ENCODE measurements at regions not wholly inside any gene's neighbourhood (a gene's known extent, or its start where the extent isn't known, plus 50 kb on each side); places are given as distances from the start of the nearest gene placed in this dataset.

DNA sequence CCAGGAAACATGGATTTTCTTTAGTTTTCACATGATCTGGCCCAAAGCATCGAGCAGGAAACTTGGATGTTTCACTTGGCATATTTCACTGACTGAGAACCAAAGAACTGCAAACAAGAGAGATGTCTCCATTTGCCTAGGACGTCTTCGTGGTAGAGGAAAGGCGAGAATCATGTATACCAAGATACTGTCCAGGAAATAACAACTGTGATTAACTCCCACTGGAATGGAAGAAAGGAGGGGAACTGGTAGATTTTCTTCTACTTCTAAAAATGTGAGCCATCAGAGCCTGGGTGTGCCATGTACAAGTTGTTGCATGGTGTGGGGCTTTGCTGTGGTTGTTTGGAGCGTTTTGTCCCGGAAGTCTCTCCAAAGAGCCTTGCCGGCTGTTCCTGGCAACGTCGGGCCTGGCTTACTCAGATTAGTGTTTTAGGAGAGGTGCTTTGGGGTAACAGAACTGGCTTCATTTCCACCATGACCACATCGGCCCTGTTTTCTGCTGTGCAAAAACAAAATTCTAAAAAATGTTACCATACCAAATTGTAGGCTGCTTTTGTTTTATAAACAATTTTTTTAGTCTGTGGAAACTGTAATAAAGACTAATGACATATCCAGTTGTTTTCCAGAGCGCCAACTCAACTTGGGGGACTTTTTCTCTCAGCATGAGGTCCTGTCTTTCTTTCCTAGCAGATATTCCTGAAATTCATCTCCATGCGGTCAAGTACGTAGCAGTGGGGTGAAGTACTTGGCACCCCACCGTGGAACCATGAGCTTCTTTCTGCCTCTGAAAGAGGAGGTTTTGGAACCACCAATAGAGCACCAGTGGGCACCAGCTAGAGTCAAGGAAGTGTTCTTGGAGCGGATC, 118.3 kb downstream of the TM2D1 start:
- intact Hi-C loops (cut with DNase I), result no loop called here
- 83 to 86% methylated on average over 15 of the region's 15 CpGs for WGBS, 2 donors
- peak; percentile 94 for DNase-seq

DNA sequence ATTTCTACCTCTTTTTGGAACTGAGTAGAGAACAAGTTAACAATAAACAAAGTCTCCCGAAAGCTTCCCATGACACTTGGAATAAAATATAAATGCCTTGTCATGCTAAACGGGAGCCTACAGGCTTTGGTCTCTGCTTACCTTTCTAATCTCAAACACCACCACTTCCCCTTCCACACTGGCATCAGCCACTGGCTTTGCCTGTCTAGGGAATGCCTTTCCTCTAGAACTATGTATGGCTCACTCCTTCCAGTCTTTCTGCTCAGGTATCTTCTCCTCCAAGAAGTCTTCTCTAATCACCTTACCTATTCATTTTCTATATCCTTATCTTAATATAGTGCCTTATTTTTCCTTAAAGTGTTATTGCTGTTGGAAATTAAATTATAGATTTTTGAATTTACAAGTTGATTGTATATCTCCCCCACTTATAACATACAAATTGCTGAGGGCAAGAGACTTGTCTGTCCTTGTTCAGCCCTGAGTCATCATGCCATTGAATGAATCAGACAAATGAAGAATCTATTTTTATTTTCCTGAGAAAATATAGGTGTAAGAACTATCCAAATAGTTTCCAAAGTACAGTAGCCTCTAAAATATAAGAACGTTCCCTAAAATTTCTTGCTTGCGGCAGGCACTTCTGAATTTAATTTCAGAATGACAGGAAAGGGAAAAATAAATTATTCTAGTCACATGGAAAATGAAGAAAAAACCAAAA, 119.2 kb downstream of the TM2D1 start:
- no peak for DNase-seq
- 80 to 84% methylated on average over 4 of the region's 4 CpGs for WGBS, 2 donors
- no peaks in the 10 kb centered on the region for H3K27me3 ChIP-seq
- TF ChIP-seq EP300 (IDR thresholded peaks at IDR 0.05), result no peak
- TF ChIP-seq, protein P1, sequence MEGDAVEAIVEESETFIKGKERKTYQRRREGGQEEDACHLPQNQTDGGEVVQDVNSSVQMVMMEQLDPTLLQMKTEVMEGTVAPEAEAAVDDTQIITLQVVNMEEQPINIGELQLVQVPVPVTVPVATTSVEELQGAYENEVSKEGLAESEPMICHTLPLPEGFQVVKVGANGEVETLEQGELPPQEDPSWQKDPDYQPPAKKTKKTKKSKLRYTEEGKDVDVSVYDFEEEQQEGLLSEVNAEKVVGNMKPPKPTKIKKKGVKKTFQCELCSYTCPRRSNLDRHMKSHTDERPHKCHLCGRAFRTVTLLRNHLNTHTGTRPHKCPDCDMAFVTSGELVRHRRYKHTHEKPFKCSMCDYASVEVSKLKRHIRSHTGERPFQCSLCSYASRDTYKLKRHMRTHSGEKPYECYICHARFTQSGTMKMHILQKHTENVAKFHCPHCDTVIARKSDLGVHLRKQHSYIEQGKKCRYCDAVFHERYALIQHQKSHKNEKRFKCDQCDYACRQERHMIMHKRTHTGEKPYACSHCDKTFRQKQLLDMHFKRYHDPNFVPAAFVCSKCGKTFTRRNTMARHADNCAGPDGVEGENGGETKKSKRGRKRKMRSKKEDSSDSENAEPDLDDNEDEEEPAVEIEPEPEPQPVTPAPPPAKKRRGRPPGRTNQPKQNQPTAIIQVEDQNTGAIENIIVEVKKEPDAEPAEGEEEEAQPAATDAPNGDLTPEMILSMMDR (IDR thresholded peaks at IDR 0.05), result no peak
- no peak for TF ChIP-seq POLR2AphosphoS5 (IDR thresholded peaks at IDR 0.05)
- TF ChIP-seq POLR2A (IDR thresholded peaks at IDR 0.05), result no peak
- no peak overlapping the region for H3K4me3 ChIP-seq
- H3K36me3 ChIP-seq, result no peaks in the 10 kb centered on the region
- H3K27ac ChIP-seq, result peak overlapping the region; percentile 36 to 65 (median 50)
- peaks cover 0 to 10% (median 4%) of the 10 kb centered on the region in 4 donors for H3K4me1 ChIP-seq
- no peaks in the 10 kb centered on the region for H3K9me3 ChIP-seq
- intact Hi-C loops (cut with DNase I), result no loop called here

More for the DNA sequence above, 118.3 kb downstream of the TM2D1 start:
- H3K27me3 ChIP-seq, result no peaks in the 10 kb centered on the region
- H3K9me3 ChIP-seq, result no peaks in the 10 kb centered on the region
- H3K27ac ChIP-seq, result peak overlapping the region; percentile 44 to 72 (median 56)
- peak in 3 of 4 donors; percentile 4 to 28 (median 13) for TF ChIP-seq POLR2AphosphoS5 (IDR thresholded peaks at IDR 0.05)
- TF ChIP-seq EP300 (IDR thresholded peaks at IDR 0.05), result no peak
- no peak overlapping the region for H3K4me3 ChIP-seq
- peaks cover 0 to 10% (median 4%) of the 10 kb centered on the region in 4 donors for H3K4me1 ChIP-seq
- H3K36me3 ChIP-seq, result no peaks in the 10 kb centered on the region

DNA sequence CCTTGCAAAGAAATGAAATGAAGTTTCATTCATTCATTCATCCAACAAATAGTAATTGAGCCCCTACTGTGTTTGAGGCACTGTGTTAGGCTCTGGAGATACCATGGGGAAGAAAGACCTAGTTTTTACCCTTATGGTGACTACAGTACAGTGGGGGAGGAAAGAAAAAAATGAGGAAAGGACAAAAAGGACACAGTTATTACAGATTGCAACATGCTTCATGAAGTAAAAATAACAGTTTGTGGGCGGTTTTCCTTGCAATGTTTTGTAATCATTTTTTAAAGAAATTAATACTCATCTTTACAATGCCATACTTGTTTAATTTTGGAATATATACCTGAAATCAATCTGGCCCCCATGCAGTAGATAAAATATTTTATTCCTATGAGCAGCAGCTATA, 120.3 kb downstream of the TM2D1 start:
- no peak overlapping the region for H3K27ac ChIP-seq
- TF ChIP-seq POLR2AphosphoS5 (IDR thresholded peaks at IDR 0.05) (no peak), EP300 (IDR thresholded peaks at IDR 0.05) (no peak), POLR2A (IDR thresholded peaks at IDR 0.05) (no peak)
- TF ChIP-seq, protein P1 (IDR thresholded peaks at IDR 0.05), result no peak
- H3K27me3 ChIP-seq, result no peaks in the 10 kb centered on the region
- 83 to 96% methylated on average over 1 of the region's 1 CpG for WGBS, 2 donors
- H3K36me3 ChIP-seq, result no peaks in the 10 kb centered on the region
- H3K4me1 ChIP-seq, result peaks cover 0 to 10% (median 4%) of the 10 kb centered on the region in 4 donors
- intact Hi-C loops (cut with DNase I), result no loop called here
- no peak for DNase-seq
- H3K9me3 ChIP-seq, result no peaks in the 10 kb centered on the region
- H3K4me3 ChIP-seq, result no peak overlapping the region

DNA sequence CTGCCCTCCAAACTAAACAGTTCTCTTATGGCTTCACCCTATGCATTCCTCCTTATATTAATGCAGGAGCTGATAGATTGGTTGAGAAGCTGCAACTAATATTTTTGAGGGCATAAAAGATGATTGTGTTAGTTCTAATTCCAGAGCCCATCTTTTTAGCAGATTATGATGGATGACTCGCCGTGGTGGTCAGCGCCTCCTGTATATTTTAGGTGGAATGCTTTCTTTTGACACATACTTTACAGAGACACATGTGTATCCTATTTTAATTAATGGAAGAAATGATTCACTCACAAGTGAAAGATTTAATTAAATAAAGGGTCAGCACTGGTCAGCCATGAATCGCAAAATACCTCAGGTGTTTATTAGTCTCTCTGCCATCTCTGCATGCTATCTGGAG, 120.7 kb downstream of the TM2D1 start:
- intact Hi-C loops (cut with DNase I), result no loop called here
- Histone ChIP-seq H3K27ac (no peak overlapping the region), H3K27me3 (no peaks in the 10 kb centered on the region), H3K9me3 (no peaks in the 10 kb centered on the region), H3K36me3 (no peaks in the 10 kb centered on the region), H3K4me3 (no peak overlapping the region), H3K4me1 (peaks cover 0 to 10% (median 4%) of the 10 kb centered on the region in 4 donors)
- WGBS, 2 donors, result 96% methylated on average over 4 of the region's 4 CpGs
- no peak for DNase-seq
- no peak for TF ChIP-seq POLR2A (IDR thresholded peaks at IDR 0.05)
- TF ChIP-seq, protein P1 (IDR thresholded peaks at IDR 0.05), result no peak
- TF ChIP-seq POLR2AphosphoS5 (IDR thresholded peaks at IDR 0.05), result no peak
- TF ChIP-seq EP300 (IDR thresholded peaks at IDR 0.05), result no peak

DNA sequence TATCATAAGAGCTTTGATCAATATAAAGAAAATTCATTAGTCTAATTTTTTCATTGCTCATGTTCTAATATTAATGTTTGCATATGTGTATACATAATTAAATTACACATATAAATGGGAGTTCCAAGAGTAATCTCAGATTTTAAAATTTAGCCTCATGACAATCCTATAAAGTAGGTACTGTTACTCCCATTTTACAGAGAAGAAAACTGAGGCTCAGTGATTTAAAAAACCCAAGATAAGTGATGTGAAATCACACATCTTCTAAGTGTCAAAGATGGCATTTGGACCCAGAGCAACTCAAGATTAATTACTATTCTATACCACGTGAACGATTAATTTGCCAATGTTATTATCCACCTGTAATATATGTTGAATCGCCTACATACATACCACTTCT, 122.3 kb downstream of the TM2D1 start:
- no peaks in the 10 kb centered on the region for H3K9me3 ChIP-seq
- H3K36me3 ChIP-seq, result no peaks in the 10 kb centered on the region
- intact Hi-C loops (cut with DNase I), result no loop called here
- no peaks in the 10 kb centered on the region for H3K27me3 ChIP-seq
- H3K4me1 ChIP-seq, result peaks cover 0 to 10% (median 4%) of the 10 kb centered on the region in 4 donors
- no peak overlapping the region for H3K4me3 ChIP-seq
- WGBS, 2 donors, result 75 to 92% methylated on average over 3 of the region's 3 CpGs
- TF ChIP-seq POLR2AphosphoS5 (IDR thresholded peaks at IDR 0.05), result no peak
- no peak for DNase-seq
- H3K27ac ChIP-seq, result no peak overlapping the region

All from sigmoid colon (tissue), 6 donors.